ENCODE measurements at regions not wholly inside any gene's neighbourhood (a gene's known extent, or its start where the extent isn't known, plus 50 kb on each side); places are given as distances from the start of the nearest gene placed in this dataset.

DNA sequence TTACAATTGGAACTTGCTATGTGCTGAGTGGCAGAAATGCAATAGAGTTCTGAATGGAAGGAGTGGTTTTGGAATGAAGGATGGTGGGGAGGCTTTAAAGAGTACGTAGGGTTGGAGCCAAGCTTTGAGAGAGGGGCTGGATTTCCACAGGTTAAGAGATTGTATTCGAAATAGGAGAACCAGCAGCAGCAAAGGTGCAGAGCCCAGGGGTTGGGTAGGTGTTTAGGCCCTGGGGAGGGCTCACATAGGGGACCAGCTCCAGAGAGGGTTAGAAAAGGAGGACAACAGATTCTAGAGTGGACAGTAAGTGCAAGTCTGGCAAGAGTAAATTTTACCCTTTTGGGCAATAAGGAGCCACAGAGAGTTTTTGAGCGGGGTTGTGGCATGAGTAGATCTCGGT, 297.2 kb downstream of the RPS24 start:
- no peaks in the 10 kb centered on the region for H3K27me3 ChIP-seq
- H3K4me1 ChIP-seq: peaks cover 0 to 16% (median 9%) of the 10 kb centered on the region in 9 donors
- intact Hi-C loops (cut with DNase I): no loop called here
- WGBS, 2 donors: 86 to 92% methylated on average over 4 of the region's 4 CpGs
- ATAC-seq (no peak), DNase-seq (no peak)
- TF ChIP-seq, protein P1, sequence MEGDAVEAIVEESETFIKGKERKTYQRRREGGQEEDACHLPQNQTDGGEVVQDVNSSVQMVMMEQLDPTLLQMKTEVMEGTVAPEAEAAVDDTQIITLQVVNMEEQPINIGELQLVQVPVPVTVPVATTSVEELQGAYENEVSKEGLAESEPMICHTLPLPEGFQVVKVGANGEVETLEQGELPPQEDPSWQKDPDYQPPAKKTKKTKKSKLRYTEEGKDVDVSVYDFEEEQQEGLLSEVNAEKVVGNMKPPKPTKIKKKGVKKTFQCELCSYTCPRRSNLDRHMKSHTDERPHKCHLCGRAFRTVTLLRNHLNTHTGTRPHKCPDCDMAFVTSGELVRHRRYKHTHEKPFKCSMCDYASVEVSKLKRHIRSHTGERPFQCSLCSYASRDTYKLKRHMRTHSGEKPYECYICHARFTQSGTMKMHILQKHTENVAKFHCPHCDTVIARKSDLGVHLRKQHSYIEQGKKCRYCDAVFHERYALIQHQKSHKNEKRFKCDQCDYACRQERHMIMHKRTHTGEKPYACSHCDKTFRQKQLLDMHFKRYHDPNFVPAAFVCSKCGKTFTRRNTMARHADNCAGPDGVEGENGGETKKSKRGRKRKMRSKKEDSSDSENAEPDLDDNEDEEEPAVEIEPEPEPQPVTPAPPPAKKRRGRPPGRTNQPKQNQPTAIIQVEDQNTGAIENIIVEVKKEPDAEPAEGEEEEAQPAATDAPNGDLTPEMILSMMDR (IDR thresholded peaks at IDR 0.05): no peak
- H3K27ac ChIP-seq: peak overlapping the region in 1 of 10 donors; percentile 51
- H3K9me3 ChIP-seq: peaks cover 0 to 26% (median 8%) of the 10 kb centered on the region in 11 donors
- no peaks in the 10 kb centered on the region for H3K36me3 ChIP-seq
- H3K4me3 ChIP-seq: no peak overlapping the region

DNA sequence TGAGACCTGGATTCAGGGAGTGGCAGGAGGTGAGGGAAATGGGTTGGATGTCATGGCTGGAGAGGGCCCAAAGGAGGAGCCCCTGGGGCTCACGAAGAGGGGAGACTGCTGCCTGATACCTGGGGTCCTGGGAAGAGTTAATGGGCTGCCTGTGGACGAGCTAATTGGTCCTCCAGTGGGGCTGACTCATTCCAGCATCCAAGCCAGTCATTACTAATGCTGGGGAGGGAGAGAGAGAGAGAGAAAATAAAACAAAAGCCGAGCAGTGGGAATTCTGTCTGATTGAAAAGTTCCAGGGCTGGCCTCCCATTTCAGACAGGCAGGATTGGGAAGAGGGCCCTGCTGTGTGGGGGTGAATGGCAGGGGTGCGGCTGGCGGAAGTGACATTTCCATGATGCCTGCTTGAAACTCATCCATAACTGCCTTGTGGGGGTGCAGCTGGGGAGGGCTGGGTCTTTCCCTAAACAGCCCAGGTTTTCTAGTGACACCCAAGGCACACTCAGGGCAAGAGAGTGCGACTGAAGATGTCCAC, 297.8 kb downstream of the RPS24 start:
- no peaks in the 10 kb centered on the region for H3K27me3 ChIP-seq
- peak in 1 of 2 donors; percentile 18 for DNase-seq
- intact Hi-C loops (cut with DNase I): no loop called here
- WGBS, 2 donors: 66 to 69% methylated on average over 6 of the region's 6 CpGs
- peaks cover 0 to 20% (median 5%) of the 10 kb centered on the region in 11 donors for H3K9me3 ChIP-seq
- TF ChIP-seq, protein P1 (IDR thresholded peaks at IDR 0.05): no peak
- H3K4me1 ChIP-seq: peaks cover 2 to 22% (median 14%) of the 10 kb centered on the region in 9 donors
- peak; percentile 20 to 67 (median 48) for ATAC-seq
- H3K36me3 ChIP-seq: no peaks in the 10 kb centered on the region
- H3K4me3 ChIP-seq: no peak overlapping the region
- H3K27ac ChIP-seq: peak overlapping the region in 1 of 10 donors; percentile 51

DNA sequence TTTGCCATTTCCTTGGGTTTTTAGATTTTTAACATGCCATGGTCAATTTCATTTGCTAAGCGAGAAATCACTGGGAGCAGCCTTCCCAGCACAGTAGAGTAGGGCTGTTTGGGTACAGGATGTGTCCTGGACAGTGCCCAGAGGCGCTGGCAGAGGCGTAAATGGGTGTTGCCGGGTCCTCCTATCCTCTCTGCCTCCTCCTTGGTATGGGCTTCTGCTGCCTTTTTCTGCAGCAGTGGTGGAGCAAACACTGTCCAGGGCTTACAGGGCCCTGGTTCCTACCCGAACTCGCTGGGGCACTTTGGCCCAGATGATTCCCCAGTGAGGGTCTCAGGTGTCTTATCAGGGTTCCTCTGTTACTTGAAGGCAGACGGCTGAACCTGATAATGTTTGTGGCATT, 298.3 kb downstream of the RPS24 start:
- 89 to 92% methylated on average over 7 of the region's 7 CpGs for WGBS, 2 donors
- Histone ChIP-seq H3K4me1 (peaks cover 2 to 27% (median 14%) of the 10 kb centered on the region in 9 donors), H3K27me3 (no peaks in the 10 kb centered on the region), H3K9me3 (peaks cover 0 to 14% (median under 1%) of the 10 kb centered on the region in 11 donors), H3K4me3 (no peak overlapping the region), H3K27ac (peak overlapping the region in 1 of 10 donors; percentile 51), H3K36me3 (no peaks in the 10 kb centered on the region)
- peak in 2 of 8 donors; percentile 27 to 43 for ATAC-seq
- TF ChIP-seq, protein P1 (IDR thresholded peaks at IDR 0.05): no peak
- intact Hi-C loops (cut with DNase I): no loop called here
- no peak for DNase-seq

- H3K27ac ChIP-seq: peak overlapping the region in 1 of 10 donors; percentile 51
- H3K36me3 ChIP-seq: no peaks in the 10 kb centered on the region
- DNase-seq: no peak
- H3K27me3 ChIP-seq: no peaks in the 10 kb centered on the region
- H3K4me1 ChIP-seq: peaks cover 2 to 27% (median 14%) of the 10 kb centered on the region in 9 donors
- TF ChIP-seq, protein P1 (IDR thresholded peaks at IDR 0.05): no peak
- H3K9me3 ChIP-seq: peaks cover 0 to 8% (median 0%) of the 10 kb centered on the region in 11 donors
- no peak overlapping the region for H3K4me3 ChIP-seq
- intact Hi-C loops (cut with DNase I): no loop called here
- ATAC-seq: no peak
Observed at GRCh38 chr10:78332657-78333056, 299.0 kb downstream of the RPS24 start.
